ENCODE measurements at regions not wholly inside any gene's neighbourhood (a gene's known extent, or its start where the extent isn't known, plus 50 kb on each side); places are given as distances from the start of the nearest gene placed in this dataset.

DNA sequence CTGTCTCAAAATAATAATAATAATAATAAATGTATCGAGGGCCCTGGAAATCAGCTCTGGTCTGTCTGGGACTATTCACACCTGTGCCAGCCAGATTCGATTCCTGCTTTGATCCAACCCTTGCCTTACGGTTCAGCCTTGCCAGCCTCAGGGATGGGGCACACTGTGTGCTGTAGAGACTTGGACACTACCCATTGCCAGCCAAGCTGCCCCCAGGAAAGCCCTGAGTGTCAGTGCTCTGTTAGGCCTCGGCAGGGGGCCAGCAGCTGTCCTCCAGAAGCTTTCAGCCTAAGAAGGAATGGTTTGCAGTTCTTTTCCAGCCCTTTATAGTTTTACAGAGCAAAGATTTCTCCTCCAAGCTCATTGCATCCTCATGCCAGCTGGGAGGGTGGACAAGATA, 96.2 kb upstream of the RUNX3 start:
- in situ Hi-C loops (cut with HindIII; ENCODE audit: low sequenced_read_pairs) = no loop called here
- TF ChIP-seq, protein P1, sequence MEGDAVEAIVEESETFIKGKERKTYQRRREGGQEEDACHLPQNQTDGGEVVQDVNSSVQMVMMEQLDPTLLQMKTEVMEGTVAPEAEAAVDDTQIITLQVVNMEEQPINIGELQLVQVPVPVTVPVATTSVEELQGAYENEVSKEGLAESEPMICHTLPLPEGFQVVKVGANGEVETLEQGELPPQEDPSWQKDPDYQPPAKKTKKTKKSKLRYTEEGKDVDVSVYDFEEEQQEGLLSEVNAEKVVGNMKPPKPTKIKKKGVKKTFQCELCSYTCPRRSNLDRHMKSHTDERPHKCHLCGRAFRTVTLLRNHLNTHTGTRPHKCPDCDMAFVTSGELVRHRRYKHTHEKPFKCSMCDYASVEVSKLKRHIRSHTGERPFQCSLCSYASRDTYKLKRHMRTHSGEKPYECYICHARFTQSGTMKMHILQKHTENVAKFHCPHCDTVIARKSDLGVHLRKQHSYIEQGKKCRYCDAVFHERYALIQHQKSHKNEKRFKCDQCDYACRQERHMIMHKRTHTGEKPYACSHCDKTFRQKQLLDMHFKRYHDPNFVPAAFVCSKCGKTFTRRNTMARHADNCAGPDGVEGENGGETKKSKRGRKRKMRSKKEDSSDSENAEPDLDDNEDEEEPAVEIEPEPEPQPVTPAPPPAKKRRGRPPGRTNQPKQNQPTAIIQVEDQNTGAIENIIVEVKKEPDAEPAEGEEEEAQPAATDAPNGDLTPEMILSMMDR (IDR thresholded peaks at IDR 0.05; ENCODE audit: low read depth, low read length, missing control alignments) = no peak
- DNase-seq (ENCODE audit: low read depth) = no peak
- H3K4me3 ChIP-seq (ENCODE audit: low read depth, low read length) = no peak overlapping the region

- TF ChIP-seq, protein P1 (IDR thresholded peaks at IDR 0.05; ENCODE audit: low read depth, low read length, missing control alignments) = no peak
- DNase-seq (ENCODE audit: low read depth) = no peak
- in situ Hi-C loops (cut with HindIII; ENCODE audit: low sequenced_read_pairs) = loop anchor here (5.0 kb wide), 1 partner anchor 37 kb away; no protein-coding TSS in a partner anchor
- H3K4me3 ChIP-seq (ENCODE audit: low read depth, low read length) = no peak overlapping the region
These were observed 94.7 kb upstream of the RUNX3 start for GRCh38 chr1:25024615-25025350.

- TF ChIP-seq, protein P1 (IDR thresholded peaks at IDR 0.05; ENCODE audit: low read depth, low read length, missing control alignments) = no peak
- in situ Hi-C loops (cut with HindIII; ENCODE audit: low sequenced_read_pairs) = loop anchor here (5.0 kb wide), 1 partner anchor 37 kb away; no protein-coding TSS in a partner anchor
- no peak for DNase-seq (ENCODE audit: low read depth)
- no peak overlapping the region for H3K4me3 ChIP-seq (ENCODE audit: low read depth, low read length)
These were observed 93.8 kb upstream of the RUNX3 start for GRCh38 chr1:25023826-25024225.

GRCh38 chr1:25023190-25023578, 93.1 kb upstream of the RUNX3 start:
- TF ChIP-seq, protein P1 (IDR thresholded peaks at IDR 0.05; ENCODE audit: low read depth, low read length, missing control alignments) = no peak
- in situ Hi-C loops (cut with HindIII; ENCODE audit: low sequenced_read_pairs) = loop anchor here (5.0 kb wide), 1 partner anchor 36 kb away; no protein-coding TSS in a partner anchor
- H3K4me3 ChIP-seq (ENCODE audit: low read depth, low read length) = no peak overlapping the region
- no peak for DNase-seq (ENCODE audit: low read depth)

DNA sequence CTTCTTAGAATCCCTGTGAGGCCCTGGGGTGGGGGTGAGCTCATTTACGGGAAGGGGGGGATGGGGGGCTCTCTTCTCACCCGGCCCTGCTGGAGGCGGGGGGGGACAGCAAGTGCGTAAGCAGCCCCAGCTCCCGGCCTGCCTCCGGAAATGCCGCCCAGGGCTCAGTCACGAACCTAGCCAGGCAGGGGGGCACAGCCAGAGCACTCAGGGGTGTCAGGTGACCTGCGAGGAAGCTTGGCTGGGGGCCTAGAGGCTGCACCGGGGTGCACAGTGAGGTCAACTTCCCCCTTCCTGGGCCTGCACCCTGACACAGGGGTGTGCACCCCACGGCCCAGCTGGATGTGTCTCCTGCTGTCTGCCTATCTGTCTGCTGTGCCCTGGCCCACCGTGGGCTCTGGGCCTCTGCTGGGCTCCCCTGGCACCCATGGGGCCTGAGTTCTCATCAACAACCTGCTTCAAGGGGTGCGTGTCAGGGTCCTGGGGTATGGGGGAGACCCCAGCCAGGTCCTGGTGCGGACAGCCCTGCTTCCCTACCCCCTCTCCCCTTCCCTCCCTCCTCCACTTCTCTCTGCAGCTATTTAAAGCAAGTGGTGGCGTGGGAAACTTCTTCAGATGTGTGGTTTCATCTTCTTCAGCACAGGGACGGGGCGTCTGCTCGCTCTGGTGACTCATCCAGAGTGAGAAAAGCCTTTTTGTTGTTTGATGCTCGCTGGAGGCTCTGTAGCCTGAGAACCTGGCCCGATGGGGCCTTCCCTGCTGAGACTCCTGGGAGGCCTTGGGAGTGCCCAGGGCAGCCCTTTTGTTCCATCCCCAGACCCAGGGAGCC, 92.5 kb upstream of the RUNX3 start:
- TF ChIP-seq, protein P1 (IDR thresholded peaks at IDR 0.05; ENCODE audit: low read depth, low read length, missing control alignments) = no peak
- in situ Hi-C loops (cut with HindIII; ENCODE audit: low sequenced_read_pairs) = loop anchor here (5.0 kb wide), 1 partner anchor 35 kb away; no protein-coding TSS in a partner anchor
- peak; percentile 92 for DNase-seq (ENCODE audit: low read depth)
- no peak overlapping the region for H3K4me3 ChIP-seq (ENCODE audit: low read depth, low read length)

DNA sequence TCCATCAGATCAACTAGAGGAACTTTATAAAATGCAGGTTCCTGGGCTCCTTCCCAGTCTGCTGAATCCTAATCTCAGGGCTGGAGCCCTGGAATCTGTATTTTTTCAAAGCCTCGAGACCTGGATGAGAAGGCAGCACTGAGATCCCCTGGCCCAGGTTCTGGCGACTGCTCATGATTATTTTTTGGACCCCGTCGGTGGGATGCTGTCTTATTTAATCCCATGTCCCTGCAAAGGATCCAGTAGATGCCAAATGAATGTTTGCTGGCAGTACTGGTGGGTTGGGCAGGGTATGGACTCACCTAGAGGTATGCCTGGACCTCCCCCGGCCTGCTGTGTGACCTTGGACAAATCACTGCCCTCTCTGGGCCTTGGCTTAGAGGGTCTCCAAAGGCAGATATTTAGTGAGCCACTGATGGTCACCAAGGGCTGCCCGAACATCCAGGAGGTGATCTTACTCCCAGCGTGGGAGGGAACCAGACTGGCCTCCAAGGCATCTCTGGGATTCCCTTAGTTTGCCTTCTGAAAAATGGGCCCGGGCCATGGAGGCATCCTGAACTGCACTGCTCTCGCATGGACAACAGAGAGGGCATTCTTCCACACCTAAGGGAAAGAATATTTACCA, 91.6 kb upstream of the RUNX3 start:
- in situ Hi-C loops (cut with HindIII; ENCODE audit: low sequenced_read_pairs) = loop anchor here (5.0 kb wide), 1 partner anchor 34 kb away; no protein-coding TSS in a partner anchor
- no peak overlapping the region for H3K4me3 ChIP-seq (ENCODE audit: low read depth, low read length)
- TF ChIP-seq, protein P1 (IDR thresholded peaks at IDR 0.05; ENCODE audit: low read depth, low read length, missing control alignments) = no peak
- DNase-seq (ENCODE audit: low read depth) = no peak
